ENCODE measurements at regions not wholly inside any gene's neighbourhood (a gene's known extent, or its start where the extent isn't known, plus 50 kb on each side); places are given as distances from the start of the nearest gene placed in this dataset.

DNA sequence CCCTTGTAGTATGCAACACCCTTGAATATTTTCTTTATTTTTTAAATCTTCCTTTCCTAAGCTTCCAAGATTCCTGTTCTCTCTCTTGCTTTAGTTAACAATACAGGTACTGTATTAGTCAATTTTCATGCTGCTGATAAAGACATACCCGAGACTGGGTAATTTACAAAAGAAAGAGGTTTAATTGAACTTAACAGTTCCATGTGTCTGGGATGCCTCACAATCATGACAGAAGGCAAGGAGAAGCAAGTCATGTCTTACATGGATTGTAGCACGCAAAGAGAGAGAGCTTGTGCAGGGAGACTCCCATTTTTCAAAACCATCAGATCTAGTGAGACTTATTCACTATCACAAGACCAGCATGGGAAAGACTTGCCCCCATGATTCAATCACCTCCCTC is 1024.3 kb downstream of the PCDH9 start:
- TF ChIP-seq POLR2AphosphoS5 (IDR thresholded peaks at IDR 0.05), result no peak
- TF ChIP-seq EP300 (IDR thresholded peaks at IDR 0.05), result no peak
- TF ChIP-seq POLR2A (IDR thresholded peaks at IDR 0.05), result no peak
- TF ChIP-seq, protein P1, sequence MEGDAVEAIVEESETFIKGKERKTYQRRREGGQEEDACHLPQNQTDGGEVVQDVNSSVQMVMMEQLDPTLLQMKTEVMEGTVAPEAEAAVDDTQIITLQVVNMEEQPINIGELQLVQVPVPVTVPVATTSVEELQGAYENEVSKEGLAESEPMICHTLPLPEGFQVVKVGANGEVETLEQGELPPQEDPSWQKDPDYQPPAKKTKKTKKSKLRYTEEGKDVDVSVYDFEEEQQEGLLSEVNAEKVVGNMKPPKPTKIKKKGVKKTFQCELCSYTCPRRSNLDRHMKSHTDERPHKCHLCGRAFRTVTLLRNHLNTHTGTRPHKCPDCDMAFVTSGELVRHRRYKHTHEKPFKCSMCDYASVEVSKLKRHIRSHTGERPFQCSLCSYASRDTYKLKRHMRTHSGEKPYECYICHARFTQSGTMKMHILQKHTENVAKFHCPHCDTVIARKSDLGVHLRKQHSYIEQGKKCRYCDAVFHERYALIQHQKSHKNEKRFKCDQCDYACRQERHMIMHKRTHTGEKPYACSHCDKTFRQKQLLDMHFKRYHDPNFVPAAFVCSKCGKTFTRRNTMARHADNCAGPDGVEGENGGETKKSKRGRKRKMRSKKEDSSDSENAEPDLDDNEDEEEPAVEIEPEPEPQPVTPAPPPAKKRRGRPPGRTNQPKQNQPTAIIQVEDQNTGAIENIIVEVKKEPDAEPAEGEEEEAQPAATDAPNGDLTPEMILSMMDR (IDR thresholded peaks at IDR 0.05), result no peak
- H3K27ac ChIP-seq, result no peak overlapping the region
- 0 to 42% methylated on average over 1 to 2 of the region's 2 CpGs for WGBS, 2 donors (ENCODE audit: low coverage in 1 of 2)
- H3K9me3 ChIP-seq, result no peaks in the 10 kb centered on the region
- ATAC-seq, result no peak
- no peaks in the 10 kb centered on the region for H3K27me3 ChIP-seq
- H3K4me1 ChIP-seq, result no peaks in the 10 kb centered on the region
- no peak overlapping the region for H3K4me3 ChIP-seq
- H3K36me3 ChIP-seq, result no peaks in the 10 kb centered on the region

GRCh38 chr13:66200555-66200954 is 1029.6 kb downstream of the PCDH9 start:
- Histone ChIP-seq H3K4me3 (no peak overlapping the region), H3K36me3 (no peaks in the 10 kb centered on the region), H3K4me1 (no peaks in the 10 kb centered on the region), H3K9me3 (no peaks in the 10 kb centered on the region), H3K27me3 (no peaks in the 10 kb centered on the region), H3K27ac (no peak overlapping the region)
- ATAC-seq, result no peak
- TF ChIP-seq EP300 (IDR thresholded peaks at IDR 0.05) (no peak), POLR2AphosphoS5 (IDR thresholded peaks at IDR 0.05) (no peak), POLR2A (IDR thresholded peaks at IDR 0.05) (no peak)
- TF ChIP-seq, protein P1 (IDR thresholded peaks at IDR 0.05), result no peak

GRCh38 chr13:66195238-66195637 is 1034.9 kb downstream of the PCDH9 start:
- Histone ChIP-seq H3K4me1 (no peaks in the 10 kb centered on the region), H3K27ac (no peak overlapping the region), H3K36me3 (no peaks in the 10 kb centered on the region), H3K4me3 (no peak overlapping the region), H3K9me3 (no peaks in the 10 kb centered on the region), H3K27me3 (no peaks in the 10 kb centered on the region)
- TF ChIP-seq POLR2A (IDR thresholded peaks at IDR 0.05), result no peak
- TF ChIP-seq, protein P1 (IDR thresholded peaks at IDR 0.05), result no peak
- TF ChIP-seq EP300 (IDR thresholded peaks at IDR 0.05), result no peak
- no peak for TF ChIP-seq POLR2AphosphoS5 (IDR thresholded peaks at IDR 0.05)
- 100% methylated on average over 1 of the region's 1 CpG for WGBS, 2 donors (ENCODE audit: low coverage in 1 of 2)
- ATAC-seq, result no peak

DNA sequence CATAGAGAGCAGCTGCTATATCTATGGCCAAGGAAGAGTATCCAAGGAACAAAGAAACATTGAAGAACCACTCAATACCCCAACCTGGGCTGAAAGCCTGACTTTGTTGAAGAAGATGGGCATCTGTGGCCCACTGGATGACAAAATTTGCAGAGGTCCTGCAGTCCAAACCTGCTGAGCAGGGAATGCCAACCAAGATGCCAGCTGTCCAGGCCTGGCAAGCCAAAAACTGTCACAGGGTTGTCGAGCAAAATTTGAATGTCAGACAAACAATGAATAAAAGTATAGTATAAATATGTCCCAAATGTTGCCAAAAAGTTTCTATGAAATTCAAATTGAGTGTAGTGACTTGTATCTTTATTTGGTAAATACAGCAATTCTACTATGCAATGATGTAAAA is 1040.2 kb downstream of the PCDH9 start:
- no peaks in the 10 kb centered on the region for H3K27me3 ChIP-seq
- no peaks in the 10 kb centered on the region for H3K4me1 ChIP-seq
- no peak overlapping the region for H3K4me3 ChIP-seq
- no peak overlapping the region for H3K27ac ChIP-seq
- TF ChIP-seq EP300 (IDR thresholded peaks at IDR 0.05) (no peak), POLR2A (IDR thresholded peaks at IDR 0.05) (no peak), POLR2AphosphoS5 (IDR thresholded peaks at IDR 0.05) (no peak)
- TF ChIP-seq, protein P1 (IDR thresholded peaks at IDR 0.05), result no peak
- H3K9me3 ChIP-seq, result no peaks in the 10 kb centered on the region
- H3K36me3 ChIP-seq, result no peaks in the 10 kb centered on the region
- 0 to 100% methylated on average over 1 of the region's 1 CpG for WGBS, 2 donors (ENCODE audit: low coverage in 1 of 2)
- ATAC-seq, result no peak

DNA sequence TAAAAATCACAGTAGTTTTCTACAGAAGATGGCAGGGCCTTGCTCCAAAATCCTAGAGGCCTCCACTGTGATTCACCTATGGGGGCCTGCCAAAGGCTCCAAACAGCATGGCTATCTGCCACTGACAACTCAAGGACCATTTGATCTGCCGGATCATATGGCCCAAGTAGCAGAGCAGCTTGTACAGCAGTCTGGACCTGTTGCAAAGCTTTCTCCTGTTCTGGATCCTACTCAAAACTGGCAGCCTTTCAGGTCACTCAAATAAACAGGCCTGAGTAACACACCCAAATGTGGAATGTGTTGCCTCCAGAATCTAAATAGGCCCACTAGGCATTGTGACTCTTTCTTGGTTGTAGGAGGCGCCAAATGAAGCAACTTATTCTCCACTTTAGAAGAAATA is 1049.3 kb downstream of the PCDH9 start:
- ATAC-seq, result no peak
- H3K36me3 ChIP-seq, result no peaks in the 10 kb centered on the region
- H3K27me3 ChIP-seq, result no peaks in the 10 kb centered on the region
- H3K9me3 ChIP-seq, result no peaks in the 10 kb centered on the region
- 86 to 100% methylated on average over 1 of the region's 2 CpGs for WGBS, 2 donors (ENCODE audit: low coverage in 1 of 2)
- TF ChIP-seq EP300 (IDR thresholded peaks at IDR 0.05) (no peak), POLR2A (IDR thresholded peaks at IDR 0.05) (no peak), POLR2AphosphoS5 (IDR thresholded peaks at IDR 0.05) (no peak)
- TF ChIP-seq, protein P1 (IDR thresholded peaks at IDR 0.05), result no peak
- H3K4me3 ChIP-seq, result no peak overlapping the region
- H3K4me1 ChIP-seq, result no peaks in the 10 kb centered on the region
- H3K27ac ChIP-seq, result no peak overlapping the region

Data from gastroesophageal sphincter (tissue), 4 donors.